HepG2 (cell line): ENCODE measurements at regions not wholly inside any gene's neighbourhood (a gene's known extent, or its start where the extent isn't known, plus 50 kb on each side); places are given as distances from the start of the nearest gene placed in this dataset.

ENCODE experiments used
- CREB3 ChIP-seq: sonication (generic); formaldehyde crosslinking; IDR thresholded peaks from 2 replicates; pipeline ENCODE4 v1.5.0; 2020; ENCODE audit warnings: missing genetic modification reagents
- JDP2 ChIP-seq: sonication (generic); formaldehyde crosslinking; IDR thresholded peaks from 2 replicates; pipeline ENCODE4 v1.8.1; 2022; ENCODE audit warnings: missing genetic modification reagents, borderline replicate concordance
- KAT2B ChIP-seq: fragments of 150-350 bp; IDR thresholded peaks from 2 replicates; pipeline ENCODE4 v1.6.1; 2014; ENCODE audit warnings: low read depth, low read length, borderline replicate concordance
- PLSCR1 ChIP-seq: sonication (generic); formaldehyde crosslinking; IDR thresholded peaks from 2 replicates; pipeline ENCODE4 v1.5.0; 2020; ENCODE audit warnings: missing genetic modification reagents, mild to moderate bottlenecking, borderline replicate concordance
- POLR2AphosphoS2 ChIP-seq: IDR thresholded peaks from 2 replicates; pipeline ENCODE4 v1.6.1; 2011; ENCODE audit warnings: low read depth, low read length, improper control_type of control experiment
- RARA ChIP-seq: IDR thresholded peaks from 2 replicates; pipeline ENCODE4 v1.6.1; 2016; ENCODE audit warnings: missing genetic modification reagents, missing compliant biosample characterization
- RBM22 ChIP-seq: fragments of 200-400 bp; formaldehyde crosslinking; optimal IDR thresholded peaks from 2 replicates; pipeline ENCODE3; 2017; ENCODE audit warnings: mild to moderate bottlenecking, low read length, moderate library complexity
- YY1 ChIP-seq: IDR thresholded peaks from 2 replicates; pipeline ENCODE4 v1.6.1; 2011; ENCODE audit warnings: low read length, low read depth, moderate library complexity, mild to moderate bottlenecking; ENCODE audit not compliant: insufficient read depth, insufficient replicate concordance
- ZC3H13 ChIP-seq: sonication (generic); formaldehyde crosslinking; IDR thresholded peaks from 2 replicates; pipeline ENCODE4 v1.8.1; 2023; ENCODE audit warnings: mild to moderate bottlenecking, missing genetic modification reagents, moderate library complexity
- ZNF224 ChIP-seq: sonication (generic); formaldehyde crosslinking; IDR thresholded peaks from 2 replicates; pipeline ENCODE4 v1.5.0; 2020; ENCODE audit warnings: mild to moderate bottlenecking, missing genetic modification reagents
- ZNF292 ChIP-seq: sonication (generic); formaldehyde crosslinking; IDR thresholded peaks from 2 replicates; pipeline ENCODE4 v1.8.1; 2022; ENCODE audit warnings: mild to moderate bottlenecking, low read depth, missing genetic modification reagents, borderline replicate concordance
- ZNF383 ChIP-seq: sonication (generic); formaldehyde crosslinking; IDR thresholded peaks from 2 replicates; pipeline ENCODE4 v1.4.0; 2020; ENCODE audit warnings: missing genetic modification reagents, mild to moderate bottlenecking, borderline replicate concordance
- ZNF468 ChIP-seq: sonication (generic); formaldehyde crosslinking; IDR thresholded peaks from 2 replicates; pipeline ENCODE4 v1.8.0; 2022; ENCODE audit warnings: mild to moderate bottlenecking, moderate library complexity, missing genetic modification reagents
- ZNF510 ChIP-seq: sonication (generic); formaldehyde crosslinking; IDR thresholded peaks from 2 replicates; pipeline ENCODE4 v1.4.0; 2020; ENCODE audit warnings: low read depth, mild to moderate bottlenecking, missing genetic modification reagents
- ZNF513 ChIP-seq: sonication (generic); formaldehyde crosslinking; conservative IDR thresholded peaks from 2 replicates; pipeline ENCODE4 v1.5.0; 2020; ENCODE audit warnings: missing genetic modification reagents
- ZNF709 ChIP-seq: sonication (generic); formaldehyde crosslinking; IDR thresholded peaks from 2 replicates; pipeline ENCODE4 v1.5.0; 2020; ENCODE audit warnings: mild to moderate bottlenecking, missing genetic modification reagents
- TF ChIP-seq, protein P1 (sequence below): sonication (generic); formaldehyde crosslinking; IDR thresholded peaks from 2 replicates; pipeline ENCODE4 v1.8.1; 2022; ENCODE audit warnings: low read depth, mild to moderate bottlenecking, missing genetic modification reagents
- TF ChIP-seq, protein P2 (sequence below): IDR thresholded peaks from 2 replicates; pipeline ENCODE4 v1.6.1; 2016; ENCODE audit warnings: missing genetic modification reagents, missing compliant biosample characterization

- TF ChIP-seq ZNF383 = no peak
- TF ChIP-seq JDP2 (CRISPR knock-in tag) = no peak
- TF ChIP-seq KAT2B = no peak
- no peak for TF ChIP-seq PLSCR1 (CRISPR knock-in tag)
- no peak for TF ChIP-seq ZNF709 (CRISPR knock-in tag)
- TF ChIP-seq RBM22 = no peak
- TF ChIP-seq, protein P1, sequence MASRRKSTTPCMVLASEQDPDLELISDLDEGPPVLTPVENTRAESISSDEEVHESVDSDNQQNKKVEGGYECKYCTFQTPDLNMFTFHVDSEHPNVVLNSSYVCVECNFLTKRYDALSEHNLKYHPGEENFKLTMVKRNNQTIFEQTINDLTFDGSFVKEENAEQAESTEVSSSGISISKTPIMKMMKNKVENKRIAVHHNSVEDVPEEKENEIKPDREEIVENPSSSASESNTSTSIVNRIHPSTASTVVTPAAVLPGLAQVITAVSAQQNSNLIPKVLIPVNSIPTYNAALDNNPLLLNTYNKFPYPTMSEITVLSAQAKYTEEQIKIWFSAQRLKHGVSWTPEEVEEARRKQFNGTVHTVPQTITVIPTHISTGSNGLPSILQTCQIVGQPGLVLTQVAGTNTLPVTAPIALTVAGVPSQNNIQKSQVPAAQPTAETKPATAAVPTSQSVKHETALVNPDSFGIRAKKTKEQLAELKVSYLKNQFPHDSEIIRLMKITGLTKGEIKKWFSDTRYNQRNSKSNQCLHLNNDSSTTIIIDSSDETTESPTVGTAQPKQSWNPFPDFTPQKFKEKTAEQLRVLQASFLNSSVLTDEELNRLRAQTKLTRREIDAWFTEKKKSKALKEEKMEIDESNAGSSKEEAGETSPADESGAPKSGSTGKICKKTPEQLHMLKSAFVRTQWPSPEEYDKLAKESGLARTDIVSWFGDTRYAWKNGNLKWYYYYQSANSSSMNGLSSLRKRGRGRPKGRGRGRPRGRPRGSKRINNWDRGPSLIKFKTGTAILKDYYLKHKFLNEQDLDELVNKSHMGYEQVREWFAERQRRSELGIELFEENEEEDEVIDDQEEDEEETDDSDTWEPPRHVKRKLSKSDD (CRISPR knock-in tag) = no peak
- TF ChIP-seq ZNF510 (CRISPR knock-in tag) = no peak
- TF ChIP-seq ZNF513 (CRISPR knock-in tag) = no peak
- no peak for TF ChIP-seq CREB3
- TF ChIP-seq, protein P2, sequence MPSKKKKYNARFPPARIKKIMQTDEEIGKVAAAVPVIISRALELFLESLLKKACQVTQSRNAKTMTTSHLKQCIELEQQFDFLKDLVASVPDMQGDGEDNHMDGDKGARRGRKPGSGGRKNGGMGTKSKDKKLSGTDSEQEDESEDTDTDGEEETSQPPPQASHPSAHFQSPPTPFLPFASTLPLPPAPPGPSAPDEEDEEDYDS = no peak
- peak; percentile 64 for TF ChIP-seq YY1
- TF ChIP-seq POLR2AphosphoS2 = no peak
- TF ChIP-seq ZC3H13 (CRISPR knock-in tag) = no peak
- TF ChIP-seq ZNF468 (CRISPR knock-in tag) = no peak
- TF ChIP-seq ZNF292 (CRISPR knock-in tag) = no peak
- no peak for TF ChIP-seq ZNF224
- TF ChIP-seq RARA (CRISPR knock-in tag) = no peak
These were observed 149.5 kb downstream of the SMAD6 start (continued) for GRCh38 chr15:66851311-66852063.
